BLaER1 treated with 17β-estradiol and CSF1 and Interleukin-3, amounts not matched to agents 10 nM and 100 nM (cell line): ENCODE measurements at regions not wholly inside any gene's neighbourhood (a gene's known extent, or its start where the extent isn't known, plus 50 kb on each side); places are given as distances from the start of the nearest gene placed in this dataset.
"Not testable (repeated sequence)": the region's sequence is repeated elsewhere in the genome, so short reads cannot be mapped to it uniquely, and the experiment has no call there.

Source experiments
- H3K27ac ChIP-seq, 11 experiments: shearing (Covaris generic); formaldehyde crosslinking; 2 replicates each; pipeline ENCODE4 v1.8.1; 2022
- H3K27me3 ChIP-seq, 11 experiments: shearing (Covaris generic); formaldehyde crosslinking; 2 replicates each; pipeline ENCODE4 v1.8.1; 2022
- H3K36me3 ChIP-seq, 11 experiments: shearing (Covaris generic); formaldehyde crosslinking; 2 replicates each; pipeline ENCODE4 v1.8.1; 2022
- H3K4me1 ChIP-seq, 10 experiments: shearing (Covaris generic); formaldehyde crosslinking; 2 replicates each; pipeline ENCODE4 v1.8.1; 2022
- H3K4me2 ChIP-seq, 11 experiments: shearing (Covaris generic); formaldehyde crosslinking; 2 replicates each; pipeline ENCODE4 v1.8.1; 2022
- H3K4me3 ChIP-seq, 10 experiments: shearing (Covaris generic); formaldehyde crosslinking; 2 replicates each; pipeline ENCODE4 v1.8.1; 2022
- H3K9ac ChIP-seq, 11 experiments: shearing (Covaris generic); formaldehyde crosslinking; 2 replicates each; pipeline ENCODE4 v1.8.1; 2022
- H3K9me3 ChIP-seq, 11 experiments: shearing (Covaris generic); formaldehyde crosslinking; replicated peaks in 1 of 11; 2 replicates each; pipeline ENCODE4 v1.8.1; 2022
- H4K20me1 ChIP-seq, 11 experiments: shearing (Covaris generic); formaldehyde crosslinking; 2 replicates each; pipeline ENCODE4 v1.8.1; 2022
- Cebpa-rat ChIP-seq, 11 experiments: shearing (Covaris generic); IDR thresholded peaks; 2 replicates each; pipeline ENCODE4 v1.8.1; 2022

- no peaks in the 10 kb centered on the region for H3K36me3 ChIP-seq
- peak overlapping the region; percentile 3 to 69 (median 52); a peak in 18 of 22 replicates for H3K4me2 ChIP-seq
- H3K4me1 ChIP-seq = peaks cover 0 to 7% (median 2%) of the 10 kb centered on the region in 10 experiments; a peak in 5 of 20 replicates
- H3K9me3 ChIP-seq = no peaks in the 10 kb centered on the region
- H4K20me1 ChIP-seq = no peaks in the 10 kb centered on the region
- TF ChIP-seq Cebpa-rat (IDR thresholded peaks at IDR 0.05) = no peak
- no peak overlapping the region for H3K9ac ChIP-seq
- H3K27me3 ChIP-seq = no peaks in the 10 kb centered on the region
- peak overlapping the region in 3 of 10 experiments; percentile 12 to 51 (median 36); a peak in 4 of 20 replicates for H3K4me3 ChIP-seq
- no peak overlapping the region for H3K27ac ChIP-seq
Observed at GRCh38 chr13:78137404-78138142, 218.9 kb upstream of the EDNRB start.

- Histone ChIP-seq H4K20me1 (no peaks in the 10 kb centered on the region), H3K4me2 (no peak overlapping the region), H3K4me3 (no peak overlapping the region), H3K4me1 (peaks cover 0 to 7% (median 2%) of the 10 kb centered on the region in 10 experiments; a peak in 5 of 20 replicates), H3K27ac (no peak overlapping the region), H3K27me3 (no peaks in the 10 kb centered on the region), H3K36me3 (no peaks in the 10 kb centered on the region), H3K9ac (no peak overlapping the region), H3K9me3 (no peaks in the 10 kb centered on the region)
- TF ChIP-seq Cebpa-rat (IDR thresholded peaks at IDR 0.05) = no peak
Observed at GRCh38 chr13:78136966-78137365, 218.3 kb upstream of the EDNRB start.

- TF ChIP-seq Cebpa-rat (IDR thresholded peaks at IDR 0.05) = no peak
Observed at GRCh38 chr13:78133511-78133910, 214.9 kb upstream of the EDNRB start.

GRCh38 chr13:78131811-78132210 is 213.2 kb upstream of the EDNRB start:
- TF ChIP-seq Cebpa-rat (IDR thresholded peaks at IDR 0.05) = no peak
- Histone ChIP-seq H3K27me3 (no peaks in the 10 kb centered on the region), H4K20me1 (no peaks in the 10 kb centered on the region), H3K4me2 (no peak overlapping the region), H3K4me3 (no peak overlapping the region), H3K9ac (no peak overlapping the region), H3K27ac (no peak overlapping the region), H3K4me1 (peaks cover 0 to 7% (median 0%) of the 10 kb centered on the region in 10 experiments; a peak in 2 of 20 replicates), H3K36me3 (no peaks in the 10 kb centered on the region), H3K9me3 (no peaks in the 10 kb centered on the region)

More at GRCh38 chr13:78133511-78133910, 214.9 kb upstream of the EDNRB start:
- H3K36me3 ChIP-seq = no peaks in the 10 kb centered on the region
- H3K4me3 ChIP-seq = no peak overlapping the region
- H3K27ac ChIP-seq = no peak overlapping the region
- H3K4me1 ChIP-seq = peaks cover 0 to 13% (median 4%) of the 10 kb centered on the region in 10 experiments; a peak in 6 of 20 replicates
- no peaks in the 10 kb centered on the region for H3K9me3 ChIP-seq
- H3K27me3 ChIP-seq = no peaks in the 10 kb centered on the region
- no peak overlapping the region for H3K4me2 ChIP-seq
- no peaks in the 10 kb centered on the region for H4K20me1 ChIP-seq
- no peak overlapping the region for H3K9ac ChIP-seq

- TF ChIP-seq Cebpa-rat (IDR thresholded peaks at IDR 0.05) = no peak
Observed at GRCh38 chr13:78131346-78131745, 212.7 kb upstream of the EDNRB start.

GRCh38 chr13:78129823-78130222 is 211.2 kb upstream of the EDNRB start:
- no peak overlapping the region for H3K9ac ChIP-seq
- H3K27ac ChIP-seq = no peak overlapping the region
- H3K4me1 ChIP-seq = peaks cover 0 to 7% (median 0%) of the 10 kb centered on the region in 10 experiments; a peak in 2 of 20 replicates
- no peak overlapping the region for H3K4me2 ChIP-seq
- no peaks in the 10 kb centered on the region for H3K36me3 ChIP-seq
- no peak overlapping the region for H3K4me3 ChIP-seq
- TF ChIP-seq Cebpa-rat (IDR thresholded peaks at IDR 0.05) = no peak
- H3K9me3 ChIP-seq = no peaks in the 10 kb centered on the region
- H4K20me1 ChIP-seq = no peaks in the 10 kb centered on the region
- H3K27me3 ChIP-seq = no peaks in the 10 kb centered on the region

More at GRCh38 chr13:78131346-78131745, 212.7 kb upstream of the EDNRB start:
- no peaks in the 10 kb centered on the region for H4K20me1 ChIP-seq
- H3K27ac ChIP-seq = no peak overlapping the region
- no peaks in the 10 kb centered on the region for H3K36me3 ChIP-seq
- no peak overlapping the region for H3K9ac ChIP-seq
- H3K9me3 ChIP-seq = no peaks in the 10 kb centered on the region
- peaks cover 0 to 7% (median 0%) of the 10 kb centered on the region in 10 experiments; a peak in 2 of 20 replicates for H3K4me1 ChIP-seq
- no peak overlapping the region for H3K4me3 ChIP-seq
- H3K27me3 ChIP-seq = no peaks in the 10 kb centered on the region
- 0 out of 22 replicates have a peak overlapping the region, but pooled peaks of 1 of the 11 experiments have one; percentile 15 for H3K4me2 ChIP-seq

GRCh38 chr13:78129359-78129758 is 210.7 kb upstream of the EDNRB start:
- no peaks in the 10 kb centered on the region for H4K20me1 ChIP-seq
- H3K27ac ChIP-seq = no peak overlapping the region
- no peaks in the 10 kb centered on the region for H3K27me3 ChIP-seq
- no peak overlapping the region for H3K9ac ChIP-seq
- H3K4me1 ChIP-seq = peaks cover 0 to 7% (median 0%) of the 10 kb centered on the region in 10 experiments; a peak in 2 of 20 replicates
- no peaks in the 10 kb centered on the region for H3K36me3 ChIP-seq
- no peaks in the 10 kb centered on the region for H3K9me3 ChIP-seq
- no peak overlapping the region for H3K4me2 ChIP-seq
- no peak for TF ChIP-seq Cebpa-rat (IDR thresholded peaks at IDR 0.05)
- no peak overlapping the region for H3K4me3 ChIP-seq

GRCh38 chr13:78121459-78122348 is 203.1 kb upstream of the EDNRB start:
- Histone ChIP-seq H4K20me1 (no peaks in the 10 kb centered on the region), H3K9ac (no peak overlapping the region), H3K4me2 (peak overlapping the region in 2 of 11 experiments; percentile 12 to 20; a peak in 3 of 22 replicates), H3K27me3 (no peaks in the 10 kb centered on the region), H3K27ac (no peak overlapping the region), H3K36me3 (no peaks in the 10 kb centered on the region), H3K9me3 (peaks cover 0 to 35% (median 9%) of the 10 kb centered on the region in 11 experiments; a peak in 13 of 22 replicates), H3K4me3 (no peak overlapping the region), H3K4me1 (peaks cover 0 to 19% (median 0%) of the 10 kb centered on the region in 10 experiments; a peak in 4 of 20 replicates)
- TF ChIP-seq Cebpa-rat (IDR thresholded peaks at IDR 0.05) = no peak

- Histone ChIP-seq H3K27me3 (no peaks in the 10 kb centered on the region), H3K4me3 (no peak overlapping the region), H3K36me3 (no peaks in the 10 kb centered on the region), H3K4me2 (peak overlapping the region in 2 of 11 experiments; percentile 12 to 20; a peak in 3 of 22 replicates), H3K27ac (no peak overlapping the region; a peak in 1 of 22 replicates), H3K9ac (no peak overlapping the region), H3K9me3 (peaks cover 0 to 42% (median 11%) of the 10 kb centered on the region in 11 experiments; a peak in 13 of 22 replicates), H4K20me1 (no peaks in the 10 kb centered on the region), H3K4me1 (peaks cover 0 to 19% (median 0%) of the 10 kb centered on the region in 10 experiments; a peak in 4 of 20 replicates)
- no peak for TF ChIP-seq Cebpa-rat (IDR thresholded peaks at IDR 0.05)
Observed at GRCh38 chr13:78121001-78121400, 202.4 kb upstream of the EDNRB start.

- not testable (repeated sequence) for H3K27me3 ChIP-seq, H3K9ac ChIP-seq, H4K20me1 ChIP-seq, H3K4me3 ChIP-seq, H3K36me3 ChIP-seq
- peak overlapping the region in 1 of 11 experiments; percentile 34; a peak in 3 of 22 replicates for H3K4me2 ChIP-seq
- peak overlapping the region in 3 of 11 experiments; percentile 2 to 46 (median 10); a peak in 4 of 22 replicates for H3K27ac ChIP-seq
- peaks cover 0 to 51% (median 17%) of the 10 kb centered on the region in 11 experiments; a peak in 18 of 22 replicates for H3K9me3 ChIP-seq
- H3K4me1 ChIP-seq = peaks cover 0 to 19% (median 0%) of the 10 kb centered on the region in 10 experiments; a peak in 4 of 20 replicates
Observed at GRCh38 chr13:78120144-78120543, 201.5 kb upstream of the EDNRB start.

GRCh38 chr13:78117070-78117469 is 198.4 kb upstream of the EDNRB start:
- not testable (repeated sequence) for H3K4me2 ChIP-seq, H3K27ac ChIP-seq, H3K36me3 ChIP-seq, H3K9ac ChIP-seq, H3K27me3 ChIP-seq, H4K20me1 ChIP-seq, H3K4me3 ChIP-seq
- peaks cover 0 to 19% (median 0%) of the 10 kb centered on the region in 10 experiments; a peak in 4 of 20 replicates for H3K4me1 ChIP-seq
- peaks cover 8 to 82% (median 36%) of the 10 kb centered on the region in 11 experiments for H3K9me3 ChIP-seq
